ENCODE measurements at regions not wholly inside any gene's neighbourhood (a gene's known extent, or its start where the extent isn't known, plus 50 kb on each side); places are given as distances from the start of the nearest gene placed in this dataset.

GRCh38 chr18:28715206-28715605 lies 538.3 kb upstream of the CDH2 start (continued):
- no peak for TF ChIP-seq ELK4 (IDR thresholded peaks at IDR 0.05; ENCODE audit: borderline replicate concordance, low read depth, low read length)
- TF ChIP-seq, protein P1, sequence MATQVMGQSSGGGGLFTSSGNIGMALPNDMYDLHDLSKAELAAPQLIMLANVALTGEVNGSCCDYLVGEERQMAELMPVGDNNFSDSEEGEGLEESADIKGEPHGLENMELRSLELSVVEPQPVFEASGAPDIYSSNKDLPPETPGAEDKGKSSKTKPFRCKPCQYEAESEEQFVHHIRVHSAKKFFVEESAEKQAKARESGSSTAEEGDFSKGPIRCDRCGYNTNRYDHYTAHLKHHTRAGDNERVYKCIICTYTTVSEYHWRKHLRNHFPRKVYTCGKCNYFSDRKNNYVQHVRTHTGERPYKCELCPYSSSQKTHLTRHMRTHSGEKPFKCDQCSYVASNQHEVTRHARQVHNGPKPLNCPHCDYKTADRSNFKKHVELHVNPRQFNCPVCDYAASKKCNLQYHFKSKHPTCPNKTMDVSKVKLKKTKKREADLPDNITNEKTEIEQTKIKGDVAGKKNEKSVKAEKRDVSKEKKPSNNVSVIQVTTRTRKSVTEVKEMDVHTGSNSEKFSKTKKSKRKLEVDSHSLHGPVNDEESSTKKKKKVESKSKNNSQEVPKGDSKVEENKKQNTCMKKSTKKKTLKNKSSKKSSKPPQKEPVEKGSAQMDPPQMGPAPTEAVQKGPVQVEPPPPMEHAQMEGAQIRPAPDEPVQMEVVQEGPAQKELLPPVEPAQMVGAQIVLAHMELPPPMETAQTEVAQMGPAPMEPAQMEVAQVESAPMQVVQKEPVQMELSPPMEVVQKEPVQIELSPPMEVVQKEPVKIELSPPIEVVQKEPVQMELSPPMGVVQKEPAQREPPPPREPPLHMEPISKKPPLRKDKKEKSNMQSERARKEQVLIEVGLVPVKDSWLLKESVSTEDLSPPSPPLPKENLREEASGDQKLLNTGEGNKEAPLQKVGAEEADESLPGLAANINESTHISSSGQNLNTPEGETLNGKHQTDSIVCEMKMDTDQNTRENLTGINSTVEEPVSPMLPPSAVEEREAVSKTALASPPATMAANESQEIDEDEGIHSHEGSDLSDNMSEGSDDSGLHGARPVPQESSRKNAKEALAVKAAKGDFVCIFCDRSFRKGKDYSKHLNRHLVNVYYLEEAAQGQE (tag by site-specific recombination; IDR thresholded peaks at IDR 0.05): no peak
- TF ChIP-seq, protein P2, sequence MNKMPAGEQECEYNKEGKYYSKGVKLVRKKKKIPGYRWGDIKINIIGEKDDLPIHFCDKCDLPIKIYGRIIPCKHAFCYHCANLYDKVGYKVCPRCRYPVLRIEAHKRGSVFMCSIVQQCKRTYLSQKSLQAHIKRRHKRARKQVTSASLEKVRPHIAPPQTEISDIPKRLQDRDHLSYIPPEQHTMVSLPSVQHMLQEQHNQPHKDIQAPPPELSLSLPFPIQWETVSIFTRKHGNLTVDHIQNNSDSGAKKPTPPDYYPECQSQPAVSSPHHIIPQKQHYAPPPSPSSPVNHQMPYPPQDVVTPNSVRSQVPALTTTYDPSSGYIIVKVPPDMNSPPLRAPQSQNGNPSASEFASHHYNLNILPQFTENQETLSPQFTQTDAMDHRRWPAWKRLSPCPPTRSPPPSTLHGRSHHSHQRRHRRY (tag by site-specific recombination; IDR thresholded peaks at IDR 0.05): no peak

GRCh38 chr18:28714498-28714897 lies 537.6 kb upstream of the CDH2 start:
- CTCF ChIA-PET: interaction anchor here (0.6 kb wide), 1 partner anchor 1151 kb away, joined by 4 read pairs; no protein-coding TSS in a partner anchor
- Histone ChIP-seq H3K9me3 (ENCODE audit: control insufficient read depth, insufficient read depth, low read depth, low read length) (no peaks in the 10 kb centered on the region), H3K4me3 (ENCODE audit: low read depth, low read length) (no peak overlapping the region), H3K36me3 (ENCODE audit: control insufficient read depth in 2 of 2, insufficient read depth in 1 of 2, low read length in 2 of 2) (no peaks in the 10 kb centered on the region), H3K27ac (ENCODE audit: extremely low read depth, low read depth, low read length) (no peak overlapping the region), H3K4me1 (ENCODE audit: control insufficient read depth, insufficient read depth, low read length) (no peaks in the 10 kb centered on the region)
- no peak for TF ChIP-seq ZXDB (tag by site-specific recombination; IDR thresholded peaks at IDR 0.05)
- TF ChIP-seq, protein P3, sequence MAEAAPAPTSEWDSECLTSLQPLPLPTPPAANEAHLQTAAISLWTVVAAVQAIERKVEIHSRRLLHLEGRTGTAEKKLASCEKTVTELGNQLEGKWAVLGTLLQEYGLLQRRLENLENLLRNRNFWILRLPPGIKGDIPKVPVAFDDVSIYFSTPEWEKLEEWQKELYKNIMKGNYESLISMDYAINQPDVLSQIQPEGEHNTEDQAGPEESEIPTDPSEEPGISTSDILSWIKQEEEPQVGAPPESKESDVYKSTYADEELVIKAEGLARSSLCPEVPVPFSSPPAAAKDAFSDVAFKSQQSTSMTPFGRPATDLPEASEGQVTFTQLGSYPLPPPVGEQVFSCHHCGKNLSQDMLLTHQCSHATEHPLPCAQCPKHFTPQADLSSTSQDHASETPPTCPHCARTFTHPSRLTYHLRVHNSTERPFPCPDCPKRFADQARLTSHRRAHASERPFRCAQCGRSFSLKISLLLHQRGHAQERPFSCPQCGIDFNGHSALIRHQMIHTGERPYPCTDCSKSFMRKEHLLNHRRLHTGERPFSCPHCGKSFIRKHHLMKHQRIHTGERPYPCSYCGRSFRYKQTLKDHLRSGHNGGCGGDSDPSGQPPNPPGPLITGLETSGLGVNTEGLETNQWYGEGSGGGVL (tag by site-specific recombination; IDR thresholded peaks at IDR 0.05): no peak
- POLR2A ChIA-PET: no interaction called here

DNA sequence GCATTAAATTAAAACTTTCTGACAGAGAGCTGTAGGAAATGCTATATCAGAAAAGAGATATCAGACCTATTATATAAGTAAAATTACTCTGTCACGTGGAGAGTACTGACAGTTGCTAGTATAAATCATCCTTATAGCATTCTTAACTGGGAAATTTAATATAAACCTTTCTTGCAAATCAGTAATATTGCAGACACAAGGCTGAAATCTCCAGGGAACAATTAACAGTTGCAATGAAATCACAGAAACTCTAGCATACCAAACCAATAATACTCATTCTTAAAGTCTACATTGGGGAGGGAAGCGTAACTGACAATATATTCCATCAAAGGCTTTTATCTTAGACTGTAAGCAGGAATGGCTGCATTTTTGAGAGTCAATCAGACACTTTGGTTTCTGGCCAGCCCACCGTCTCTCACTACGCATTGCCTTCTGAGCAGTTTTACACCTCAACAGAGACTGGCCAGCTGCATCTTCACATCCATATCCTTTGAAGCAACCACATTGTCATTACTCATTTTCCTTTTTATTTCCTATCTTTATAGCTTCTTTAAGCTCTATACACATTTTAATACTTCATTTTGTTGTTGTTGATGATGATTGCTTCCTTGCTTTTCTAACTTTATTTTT lies 536.0 kb upstream of the CDH2 start:
- Histone ChIP-seq H3K4me3 (ENCODE audit: low read depth, low read length) (no peak overlapping the region), H3K36me3 (ENCODE audit: control insufficient read depth in 2 of 2, insufficient read depth in 1 of 2, low read length in 2 of 2) (no peaks in the 10 kb centered on the region), H3K4me1 (ENCODE audit: control insufficient read depth, insufficient read depth, low read length) (no peaks in the 10 kb centered on the region), H3K27ac (ENCODE audit: extremely low read depth, low read depth, low read length) (no peak overlapping the region), H3K9me3 (ENCODE audit: control insufficient read depth, insufficient read depth, low read depth, low read length) (no peaks in the 10 kb centered on the region)
- TF ChIP-seq ZEB2 (tag by site-specific recombination; IDR thresholded peaks at IDR 0.05) (no peak), ZNF776 (tag by site-specific recombination; IDR thresholded peaks at IDR 0.05; ENCODE audit: borderline replicate concordance) (no peak)
- CTCF ChIA-PET: no interaction called here
- POLR2A ChIA-PET: no interaction called here

- CTCF ChIA-PET: no interaction called here
- POLR2A ChIA-PET: no interaction called here
- Histone ChIP-seq H3K9me3 (ENCODE audit: control insufficient read depth, insufficient read depth, low read depth, low read length) (no peaks in the 10 kb centered on the region), H3K4me1 (ENCODE audit: control insufficient read depth, insufficient read depth, low read length) (no peaks in the 10 kb centered on the region), H3K27ac (ENCODE audit: extremely low read depth, low read depth, low read length) (no peak overlapping the region), H3K36me3 (ENCODE audit: control insufficient read depth in 2 of 2, insufficient read depth in 1 of 2, low read length in 2 of 2) (no peaks in the 10 kb centered on the region), H3K4me3 (ENCODE audit: low read depth, low read length) (no peak overlapping the region)
- TF ChIP-seq ZNF24 (tag by site-specific recombination; IDR thresholded peaks at IDR 0.05) (no peak), GLIS2 (tag by site-specific recombination; IDR thresholded peaks at IDR 0.05) (no peak), ZNF549 (tag by site-specific recombination; IDR thresholded peaks at IDR 0.05) (no peak), GFI1B (tag by site-specific recombination; IDR thresholded peaks at IDR 0.05) (no peak), SP3 (tag by site-specific recombination; IDR thresholded peaks at IDR 0.05) (no peak), IKZF3 (tag by site-specific recombination; IDR thresholded peaks at IDR 0.05) (no peak), OVOL3 (tag by site-specific recombination; IDR thresholded peaks at IDR 0.05) (no peak)
- TF ChIP-seq, protein P4, sequence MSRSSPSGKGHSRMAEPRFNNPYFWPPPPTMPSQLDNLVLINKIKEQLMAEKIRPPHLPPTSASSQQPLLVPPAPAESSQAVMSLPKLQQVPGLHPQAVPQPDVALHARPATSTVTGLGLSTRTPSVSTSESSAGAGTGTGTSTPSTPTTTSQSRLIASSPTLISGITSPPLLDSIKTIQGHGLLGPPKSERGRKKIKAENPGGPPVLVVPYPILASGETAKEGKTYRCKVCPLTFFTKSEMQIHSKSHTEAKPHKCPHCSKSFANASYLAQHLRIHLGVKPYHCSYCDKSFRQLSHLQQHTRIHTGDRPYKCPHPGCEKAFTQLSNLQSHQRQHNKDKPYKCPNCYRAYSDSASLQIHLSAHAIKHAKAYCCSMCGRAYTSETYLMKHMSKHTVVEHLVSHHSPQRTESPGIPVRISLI (tag by site-specific recombination; IDR thresholded peaks at IDR 0.05): no peak
- TF ChIP-seq, protein P5, sequence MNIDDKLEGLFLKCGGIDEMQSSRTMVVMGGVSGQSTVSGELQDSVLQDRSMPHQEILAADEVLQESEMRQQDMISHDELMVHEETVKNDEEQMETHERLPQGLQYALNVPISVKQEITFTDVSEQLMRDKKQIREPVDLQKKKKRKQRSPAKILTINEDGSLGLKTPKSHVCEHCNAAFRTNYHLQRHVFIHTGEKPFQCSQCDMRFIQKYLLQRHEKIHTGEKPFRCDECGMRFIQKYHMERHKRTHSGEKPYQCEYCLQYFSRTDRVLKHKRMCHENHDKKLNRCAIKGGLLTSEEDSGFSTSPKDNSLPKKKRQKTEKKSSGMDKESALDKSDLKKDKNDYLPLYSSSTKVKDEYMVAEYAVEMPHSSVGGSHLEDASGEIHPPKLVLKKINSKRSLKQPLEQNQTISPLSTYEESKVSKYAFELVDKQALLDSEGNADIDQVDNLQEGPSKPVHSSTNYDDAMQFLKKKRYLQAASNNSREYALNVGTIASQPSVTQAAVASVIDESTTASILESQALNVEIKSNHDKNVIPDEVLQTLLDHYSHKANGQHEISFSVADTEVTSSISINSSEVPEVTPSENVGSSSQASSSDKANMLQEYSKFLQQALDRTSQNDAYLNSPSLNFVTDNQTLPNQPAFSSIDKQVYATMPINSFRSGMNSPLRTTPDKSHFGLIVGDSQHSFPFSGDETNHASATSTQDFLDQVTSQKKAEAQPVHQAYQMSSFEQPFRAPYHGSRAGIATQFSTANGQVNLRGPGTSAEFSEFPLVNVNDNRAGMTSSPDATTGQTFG (tag by site-specific recombination; IDR thresholded peaks at IDR 0.05; ENCODE audit: borderline replicate concordance): no peak
Observed at GRCh38 chr18:28712172-28712571, 535.2 kb upstream of the CDH2 start.
